Smooth muscle cell (in vitro differentiated cells): ENCODE measurements at regions not wholly inside any gene's neighbourhood (a gene's known extent, or its start where the extent isn't known, plus 50 kb on each side); places are given as distances from the start of the nearest gene placed in this dataset.

ENCODE experiments used
- DNase-seq: peaks from one replicate; lab custom pipeline; 2025; ENCODE audit not compliant: unreplicated experiment; lab: John Stamatoyannopoulos, UW
- H2AFZ ChIP-seq: fragments of 200-600 bp; sonication (generic); 2 replicates; pipeline ENCODE4 v1.6.0; 2016; ENCODE audit warnings: antibody characterized with exemption, low read depth, mild to moderate bottlenecking
- H3F3A ChIP-seq: fragments of 200-600 bp; sonication (generic); 2 replicates; pipeline ENCODE4 v1.6.0; 2017; ENCODE audit warnings: antibody characterized with exemption, low read depth
- H3K27ac ChIP-seq: fragments of 200-600 bp; sonication (generic); 2 replicates; pipeline ENCODE4 v1.5.1; 2016; ENCODE audit warnings: low read depth, mild to moderate bottlenecking
- H3K27me3 ChIP-seq: fragments of 200-600 bp; sonication (generic); 2 replicates; pipeline ENCODE4 v1.6.1; 2016; ENCODE audit warnings: low read depth, mild to moderate bottlenecking
- H3K36me3 ChIP-seq: fragments of 200-600 bp; sonication (generic); 2 replicates; pipeline ENCODE4 v1.5.1; 2016; ENCODE audit warnings: low read depth
- H3K4me1 ChIP-seq: fragments of 200-600 bp; sonication (generic); 2 replicates; pipeline ENCODE4 v1.5.1; 2016; ENCODE audit warnings: low read depth
- H3K4me2 ChIP-seq: fragments of 200-600 bp; sonication (generic); 2 replicates; pipeline ENCODE4 v1.6.0; 2016; ENCODE audit warnings: mild to moderate bottlenecking
- H3K4me3 ChIP-seq: fragments of 200-600 bp; sonication (generic); 2 replicates; pipeline ENCODE4 v1.5.1; 2016; ENCODE audit warnings: mild to moderate bottlenecking
- H3K79me2 ChIP-seq: fragments of 200-600 bp; sonication (generic); 2 replicates; pipeline ENCODE4 v1.6.0; 2016; ENCODE audit warnings: low read depth, mild to moderate bottlenecking
- H3K9ac ChIP-seq: fragments of 200-600 bp; sonication (generic); 2 replicates; pipeline ENCODE4 v1.6.0; 2016; ENCODE audit warnings: low read depth
- H3K9me3 ChIP-seq: fragments of 200-600 bp; sonication (generic); replicated peaks from 2 replicates; pipeline ENCODE4 v1.5.1; 2016; ENCODE audit warnings: low read depth
- H4K20me1 ChIP-seq: fragments of 200-600 bp; sonication (generic); 2 replicates; pipeline ENCODE4 v1.6.0; 2016; ENCODE audit warnings: low read depth
- CTCF ChIP-seq: fragments of 200-600 bp; sonication (generic); IDR thresholded peaks from 2 replicates; pipeline ENCODE4 v1.5.1; 2017; ENCODE audit warnings: borderline replicate concordance, mild to moderate bottlenecking, antibody characterized with exemption; ENCODE audit not compliant: insufficient read depth, poor library complexity, severe bottlenecking
- WGBS: methylation state at CpG from one replicate; pipeline ENCODE4 v1.1.7; 2016; ENCODE audit warnings: low lambda C conversion rate; 5-methylcytosine and 5-hydroxymethylcytosine counted together

- WGBS, result 92% methylated on average over 3 of the region's 3 CpGs
- H3K4me2 ChIP-seq, result no peak overlapping the region
Observed at GRCh38 chr7:25802057-25802456, 349.9 kb upstream of the NFE2L3 start.

GRCh38 chr7:25802473-25802872, 349.5 kb upstream of the NFE2L3 start:
- no peaks in the 10 kb centered on the region for H3K79me2 ChIP-seq
- H3F3A ChIP-seq, result peaks cover 3% of the 10 kb centered on the region

More at GRCh38 chr7:25802057-25802456, 349.9 kb upstream of the NFE2L3 start:
- Histone ChIP-seq H3K9me3 (no peaks in the 10 kb centered on the region), H3K9ac (no peak overlapping the region), H3K4me1 (peaks cover 4% of the 10 kb centered on the region), H3K79me2 (no peaks in the 10 kb centered on the region), H3F3A (peaks cover 3% of the 10 kb centered on the region), H2AFZ (no peak overlapping the region), H3K27ac (peak overlapping the region; percentile 44), H4K20me1 (no peaks in the 10 kb centered on the region), H3K36me3 (no peaks in the 10 kb centered on the region), H3K4me3 (no peak overlapping the region), H3K27me3 (no peaks in the 10 kb centered on the region)
- no peak for DNase-seq
- TF ChIP-seq CTCF, result no peak

GRCh38 chr7:25803117-25803887, 348.7 kb upstream of the NFE2L3 start:
- 70% methylated on average over 11 of the region's 11 CpGs for WGBS
- peaks cover 3% of the 10 kb centered on the region for H3F3A ChIP-seq
- no peaks in the 10 kb centered on the region for H3K79me2 ChIP-seq
- no peak overlapping the region for H2AFZ ChIP-seq
- H3K4me1 ChIP-seq, result peaks cover 6% of the 10 kb centered on the region
- no peak overlapping the region for H3K9ac ChIP-seq
- no peaks in the 10 kb centered on the region for H3K36me3 ChIP-seq
- no peaks in the 10 kb centered on the region for H3K27me3 ChIP-seq
- H4K20me1 ChIP-seq, result no peaks in the 10 kb centered on the region
- TF ChIP-seq CTCF, result no peak
- H3K4me3 ChIP-seq, result no peak overlapping the region
- peak overlapping the region; percentile 44 for H3K27ac ChIP-seq
- no peaks in the 10 kb centered on the region for H3K9me3 ChIP-seq
- no peak for DNase-seq
- no peak overlapping the region for H3K4me2 ChIP-seq

More at GRCh38 chr7:25802473-25802872, 349.5 kb upstream of the NFE2L3 start:
- Histone ChIP-seq H3K4me3 (no peak overlapping the region), H3K27ac (peak overlapping the region; percentile 44), H3K9me3 (no peaks in the 10 kb centered on the region), H2AFZ (no peak overlapping the region), H4K20me1 (no peaks in the 10 kb centered on the region), H3K27me3 (no peaks in the 10 kb centered on the region), H3K9ac (no peak overlapping the region), H3K36me3 (no peaks in the 10 kb centered on the region), H3K4me2 (no peak overlapping the region), H3K4me1 (peaks cover 6% of the 10 kb centered on the region)
- TF ChIP-seq CTCF, result no peak
- DNase-seq, result no peak

GRCh38 chr7:25804154-25804553, 347.8 kb upstream of the NFE2L3 start:
- H3K27ac ChIP-seq, result peak overlapping the region; percentile 64
- H3K9ac ChIP-seq, result no peak overlapping the region
- no peaks in the 10 kb centered on the region for H3K36me3 ChIP-seq
- no peaks in the 10 kb centered on the region for H3K79me2 ChIP-seq
- H3K4me2 ChIP-seq, result no peak overlapping the region
- peaks cover 3% of the 10 kb centered on the region for H3F3A ChIP-seq
- H3K4me3 ChIP-seq, result no peak overlapping the region
- no peak for DNase-seq
- H3K27me3 ChIP-seq, result no peaks in the 10 kb centered on the region
- no peaks in the 10 kb centered on the region for H3K9me3 ChIP-seq
- H4K20me1 ChIP-seq, result no peaks in the 10 kb centered on the region
- no peak overlapping the region for H2AFZ ChIP-seq
- 59% methylated on average over 4 of the region's 4 CpGs for WGBS
- peaks cover 6% of the 10 kb centered on the region for H3K4me1 ChIP-seq
- TF ChIP-seq CTCF, result no peak
